ENCODE measurements at regions not wholly inside any gene's neighbourhood (a gene's known extent, or its start where the extent isn't known, plus 50 kb on each side); places are given as distances from the start of the nearest gene placed in this dataset.
A peak's percentile ranks its signal among the peaks of the same experiment; 100 is the strongest.
"Not testable (repeated sequence)": the region's sequence is repeated elsewhere in the genome, so short reads cannot be mapped to it uniquely, and the experiment has no call there.

- no peak for DNase-seq
Measured at GRCh38 chr13:30058429-30058828, 208.0 kb upstream of the UBL3 start.

DNA sequence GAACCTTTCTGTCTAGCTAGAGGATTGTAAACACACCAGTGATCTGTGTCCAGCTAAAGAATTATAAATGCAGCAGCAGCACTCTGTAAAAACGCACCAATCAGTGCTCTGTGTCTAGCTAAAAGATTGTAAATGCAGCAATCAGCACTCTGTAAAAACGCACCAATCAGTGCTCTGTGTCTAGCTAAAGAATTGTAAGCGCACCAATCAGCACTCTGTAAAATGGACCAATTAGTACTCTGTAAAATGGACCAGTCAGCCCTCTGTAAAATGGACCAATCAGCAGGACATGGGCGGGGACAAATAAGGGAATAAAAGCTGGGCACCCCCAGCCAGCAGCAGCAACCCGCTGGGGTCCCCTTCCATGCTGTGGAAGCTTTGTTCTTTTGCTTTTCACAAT, 204.1 kb upstream of the UBL3 start:
- DNase-seq, result not testable (repeated sequence)

DNA sequence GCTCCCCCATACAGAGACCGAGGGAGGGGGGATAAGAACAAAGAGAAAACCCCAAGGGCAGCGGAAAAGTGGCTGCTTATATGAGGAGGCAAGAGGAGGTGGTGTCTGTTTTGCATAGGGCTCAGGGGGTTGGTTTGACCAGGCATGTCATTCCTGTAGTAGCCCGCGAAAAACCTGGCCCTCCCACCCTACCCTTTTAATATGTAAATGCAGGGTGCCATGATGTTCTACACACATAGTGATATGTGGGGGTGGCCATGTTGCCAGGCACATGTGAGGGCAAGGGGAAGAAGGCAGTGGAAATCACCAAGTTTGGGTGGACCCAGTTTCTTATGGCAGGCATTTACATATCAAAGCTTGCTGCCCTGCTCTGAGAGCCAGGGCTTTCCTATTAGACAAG, 203.5 kb upstream of the UBL3 start:
- no peak for DNase-seq

DNA sequence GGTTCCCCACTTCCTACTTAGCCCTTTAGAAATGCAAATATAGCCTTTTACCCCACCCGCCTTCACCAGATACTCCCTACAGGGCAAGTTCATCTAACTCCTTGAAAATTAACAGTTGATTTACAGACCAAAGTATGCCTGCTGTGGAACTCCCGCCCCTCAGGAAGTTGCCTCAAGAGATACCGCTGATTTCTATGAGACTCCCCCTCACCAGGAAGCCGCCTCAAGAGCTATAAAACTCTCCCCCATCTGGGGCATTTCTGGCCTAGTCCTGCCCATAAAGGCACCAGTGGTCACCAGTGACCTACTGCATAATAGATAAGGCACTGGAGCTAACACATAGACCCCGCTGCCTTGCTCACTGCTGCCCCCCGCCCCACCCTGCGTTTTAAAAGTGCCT, 201.7 kb upstream of the UBL3 start:
- DNase-seq, result no peak

DNA sequence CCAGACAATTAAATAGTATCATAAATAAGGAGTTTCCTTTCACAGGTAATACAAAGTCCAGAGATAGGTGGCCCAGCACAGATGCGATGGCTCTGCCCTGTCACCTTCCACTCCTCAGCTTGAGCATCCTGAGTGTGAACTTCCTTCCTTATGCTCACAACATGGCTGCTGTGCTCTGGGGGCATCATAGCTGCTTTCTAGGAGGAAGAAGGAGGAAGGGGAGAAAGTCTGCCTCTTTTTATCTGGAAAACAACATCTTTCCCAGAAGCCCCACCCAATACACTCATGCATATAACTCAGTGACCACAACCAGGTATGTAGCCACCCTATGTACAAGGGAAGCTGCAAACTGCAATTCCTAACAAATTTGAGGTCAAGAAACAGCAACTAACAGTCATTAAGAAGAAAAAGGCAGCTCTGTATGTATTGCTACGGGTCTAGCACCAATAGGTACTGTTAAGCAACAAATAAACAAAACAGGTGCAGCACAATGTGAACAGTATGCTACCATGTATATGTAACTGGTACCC, 201.2 kb upstream of the UBL3 start:
- DNase-seq, result no peak

DNA sequence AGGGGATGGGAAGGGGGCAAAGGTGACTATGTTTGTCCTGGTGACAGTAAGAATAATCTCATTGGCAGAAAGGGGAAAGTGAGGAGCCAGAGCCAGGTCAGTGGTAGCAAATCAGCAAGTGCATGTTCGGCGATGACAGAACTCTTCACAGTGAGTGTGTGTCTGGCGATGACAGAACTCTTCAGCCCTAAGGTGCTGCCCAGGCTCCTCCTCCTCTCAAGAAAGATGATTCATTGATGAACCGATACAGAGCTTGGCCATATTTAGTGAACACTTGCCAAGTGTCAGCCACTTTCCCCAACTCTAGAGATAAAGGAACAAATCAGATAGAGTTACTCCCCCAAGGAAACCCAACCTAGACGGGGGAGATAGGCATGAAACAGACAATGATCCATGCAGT, 199.3 kb upstream of the UBL3 start:
- peak in 1 of 2 donors; percentile 1 for DNase-seq

DNA sequence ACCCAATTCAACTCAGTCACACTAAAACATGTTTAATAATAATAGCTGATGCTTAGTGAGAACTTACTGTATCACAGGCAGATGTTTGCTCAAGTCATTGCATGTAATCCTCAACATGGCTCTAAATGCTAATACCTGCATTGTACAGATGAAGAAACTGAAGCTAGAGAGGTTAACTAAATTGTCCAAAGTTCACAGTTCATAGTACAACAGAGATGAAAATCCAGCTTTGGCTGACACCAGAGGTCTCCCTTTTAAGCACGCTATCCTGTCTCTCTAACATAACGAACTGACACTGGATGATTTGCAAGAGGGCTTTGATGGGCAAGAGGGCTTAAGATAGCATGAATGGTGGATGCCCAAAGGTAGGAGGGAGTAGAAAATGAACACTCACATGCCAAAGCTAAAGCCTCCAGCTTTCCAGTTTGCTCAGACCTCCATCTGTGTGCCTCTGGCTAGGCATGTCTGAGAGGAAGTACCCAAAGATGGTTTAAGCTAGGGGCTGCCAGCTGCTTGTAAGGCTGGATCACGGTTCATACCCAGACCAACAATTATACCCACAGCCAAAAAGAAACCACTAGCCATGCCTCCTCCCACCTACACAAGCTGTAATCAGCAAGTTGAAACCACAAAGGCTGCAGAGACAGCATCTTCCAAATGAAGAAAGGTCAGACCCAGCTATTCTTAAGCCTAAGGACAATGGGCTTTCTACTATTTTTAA, 196.9 kb upstream of the UBL3 start:
- peak in 1 of 2 donors; percentile 15 for DNase-seq

DNA sequence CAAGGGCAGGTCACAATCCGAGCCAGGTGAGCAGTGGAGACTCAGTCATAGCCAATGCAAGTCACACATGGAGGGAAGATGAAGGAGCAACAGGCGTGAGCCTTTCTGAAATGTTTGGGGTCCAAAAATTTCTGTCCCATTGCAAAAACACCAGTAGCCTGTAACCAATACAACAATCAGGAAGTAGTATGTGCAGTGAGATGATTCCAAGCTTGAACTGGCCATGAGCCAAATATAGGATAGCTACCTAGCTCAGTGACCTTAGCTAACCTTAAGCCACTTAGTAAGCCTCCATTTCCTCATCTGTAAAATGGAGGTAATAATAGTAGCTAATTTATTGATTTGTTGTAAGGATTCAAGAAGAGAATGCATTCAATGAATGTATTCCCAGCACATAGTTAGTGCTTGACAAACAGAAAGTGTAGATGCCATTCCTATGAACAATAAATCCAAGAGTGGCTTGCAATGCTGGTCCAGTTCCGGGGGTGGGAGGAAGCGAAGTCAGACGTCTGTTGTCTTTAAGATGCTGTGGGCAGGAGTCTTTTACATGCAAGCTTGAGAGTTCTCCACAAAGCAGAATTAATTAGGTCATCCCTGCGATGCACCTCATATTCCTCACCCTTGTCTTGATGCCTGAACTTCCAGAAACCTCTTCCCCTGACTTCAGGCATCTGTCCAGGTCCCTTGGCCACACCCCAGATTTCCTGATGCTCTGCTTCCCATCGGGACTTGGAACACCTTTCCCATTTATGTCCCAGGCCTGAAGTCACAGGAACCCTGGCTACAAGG, 195.7 kb upstream of the UBL3 start:
- no peak for DNase-seq

DNA sequence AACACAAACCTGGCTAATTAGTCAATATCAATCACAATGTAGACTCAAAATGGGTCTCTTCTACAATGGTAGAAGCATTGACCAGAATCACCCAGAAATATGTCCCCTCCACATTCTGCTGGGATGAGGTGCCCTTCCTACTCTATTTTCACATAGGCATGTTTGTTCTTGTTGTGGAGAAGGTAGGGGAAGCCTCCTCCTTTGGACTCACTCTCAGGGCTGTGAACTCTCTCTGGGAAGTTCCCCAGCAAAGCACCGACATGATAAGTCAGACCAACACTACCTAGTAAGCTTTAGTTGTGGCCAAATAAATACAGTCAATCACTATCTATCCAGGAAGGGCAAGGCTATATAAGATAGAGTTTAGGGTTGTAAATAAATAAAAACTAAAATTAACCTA, 194.5 kb upstream of the UBL3 start:
- no peak for DNase-seq

DNA sequence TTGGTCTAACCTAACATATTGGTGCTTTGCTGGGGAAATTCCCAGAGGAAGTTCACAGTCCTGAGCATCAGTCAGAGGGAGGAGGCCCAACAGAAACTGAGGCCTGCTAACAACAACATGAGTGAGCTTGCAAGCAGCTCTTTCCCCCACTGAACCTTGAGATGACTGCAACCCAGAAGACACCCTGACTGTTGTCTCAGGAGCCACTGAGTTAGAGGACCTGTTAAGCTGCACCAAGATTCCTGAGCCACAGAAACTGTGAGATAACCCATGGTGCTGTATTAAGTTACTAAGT, 193.2 kb upstream of the UBL3 start:
- no peak for DNase-seq

DNA sequence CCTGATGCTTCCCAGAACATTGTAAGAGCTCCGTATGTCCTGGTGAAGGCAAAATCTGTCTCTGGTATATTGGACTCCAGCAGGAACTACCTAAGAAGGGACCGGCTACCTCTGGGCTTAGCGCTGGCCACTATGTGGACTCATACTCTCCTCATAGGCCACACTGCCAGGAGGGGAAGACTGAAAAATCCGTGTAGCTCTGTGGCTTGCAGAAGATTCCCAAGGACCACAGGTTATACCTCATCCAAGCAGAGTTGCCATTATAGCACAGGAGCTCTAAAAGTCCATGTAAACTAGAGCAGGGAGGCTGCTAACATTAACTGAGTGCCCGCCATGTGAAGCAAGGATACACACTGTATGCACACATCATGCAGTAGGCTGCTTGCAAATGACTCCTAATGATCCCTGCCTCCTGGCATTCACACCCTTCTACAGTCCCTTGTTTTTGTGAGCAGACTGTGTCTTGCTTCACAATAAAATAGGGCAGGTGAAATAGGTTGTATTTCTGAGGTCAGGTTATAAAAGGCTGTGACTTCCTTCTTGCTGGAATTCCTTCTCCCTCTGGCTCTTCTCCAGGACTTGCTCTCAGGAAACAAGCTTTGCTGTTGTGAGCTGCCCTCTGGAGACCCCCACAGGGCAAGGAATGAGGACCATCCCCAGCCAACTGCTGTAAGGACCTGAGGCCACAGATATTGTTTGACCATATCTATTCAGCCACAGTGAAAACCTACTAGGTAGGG, 192.6 kb upstream of the UBL3 start:
- no peak for DNase-seq

GRCh38 chr13:30042272-30042671, 191.9 kb upstream of the UBL3 start:
- DNase-seq, result no peak

GRCh38 chr13:30039511-30039911, 189.1 kb upstream of the UBL3 start:
- no peak for DNase-seq

GRCh38 chr13:30038884-30039283, 188.5 kb upstream of the UBL3 start:
- DNase-seq, result no peak

DNA sequence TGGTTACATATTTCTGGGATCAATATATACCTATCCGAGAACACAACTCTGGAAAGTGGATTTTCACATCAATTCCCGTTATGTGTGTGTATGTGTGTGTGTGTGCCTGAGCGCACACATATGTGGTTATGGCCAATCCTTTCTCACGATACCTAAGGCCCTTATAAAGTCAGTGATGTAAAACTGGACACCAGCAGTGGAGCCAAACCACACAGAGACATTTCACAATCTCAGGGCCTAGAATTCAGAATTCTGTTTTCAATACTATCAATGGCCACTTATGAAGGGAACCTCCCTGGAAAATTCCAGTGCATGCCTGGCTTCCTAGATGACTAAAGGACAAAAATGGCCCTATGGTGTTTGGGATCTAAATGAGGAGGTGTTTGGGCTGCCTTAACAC, 187.3 kb upstream of the UBL3 start:
- no peak for DNase-seq

GRCh38 chr13:30037306-30037705, 186.9 kb upstream of the UBL3 start:
- no peak for DNase-seq

GRCh38 chr13:30034458-30034795, 184.0 kb upstream of the UBL3 start:
- DNase-seq, result no peak

DNA sequence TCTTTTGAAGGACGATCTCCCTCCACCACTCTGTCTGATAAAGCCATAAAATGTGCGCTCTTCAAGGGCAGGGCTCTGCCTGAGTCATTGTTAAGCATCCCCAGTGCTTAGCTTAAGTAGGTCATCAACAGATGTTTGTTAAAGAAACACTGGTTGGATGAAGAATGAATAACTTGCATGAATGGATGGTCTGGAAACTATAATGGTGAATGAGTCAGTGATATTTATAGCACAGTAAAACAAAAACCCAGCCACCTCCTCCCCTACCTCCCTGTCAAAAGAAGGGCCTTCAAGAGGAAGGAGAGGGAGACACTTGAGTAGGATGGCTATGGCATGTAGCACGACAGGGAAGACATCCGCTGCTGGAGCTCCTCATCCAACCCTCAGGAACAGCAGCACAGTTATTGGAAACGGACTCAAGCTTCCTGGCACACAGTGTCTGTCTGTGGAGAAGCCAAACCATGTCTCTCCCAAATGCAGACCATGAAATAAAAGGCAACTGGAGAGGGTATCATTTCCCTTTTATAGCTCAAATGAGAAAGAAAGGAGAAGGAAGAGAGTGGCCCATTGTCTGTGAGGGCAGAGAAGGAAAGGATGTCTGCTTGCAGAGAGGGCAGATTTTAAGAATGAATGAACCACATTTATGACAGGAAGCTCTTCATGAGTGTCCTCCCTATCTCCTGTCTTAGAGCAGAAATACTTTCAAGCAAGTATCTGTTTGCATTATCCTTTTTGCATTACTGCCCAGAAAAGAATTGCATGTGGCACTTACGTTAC, 183.5 kb upstream of the UBL3 start:
- DNase-seq, result no peak

- no peak for DNase-seq
Measured at GRCh38 chr13:30032263-30032662, 181.8 kb upstream of the UBL3 start.

DNA sequence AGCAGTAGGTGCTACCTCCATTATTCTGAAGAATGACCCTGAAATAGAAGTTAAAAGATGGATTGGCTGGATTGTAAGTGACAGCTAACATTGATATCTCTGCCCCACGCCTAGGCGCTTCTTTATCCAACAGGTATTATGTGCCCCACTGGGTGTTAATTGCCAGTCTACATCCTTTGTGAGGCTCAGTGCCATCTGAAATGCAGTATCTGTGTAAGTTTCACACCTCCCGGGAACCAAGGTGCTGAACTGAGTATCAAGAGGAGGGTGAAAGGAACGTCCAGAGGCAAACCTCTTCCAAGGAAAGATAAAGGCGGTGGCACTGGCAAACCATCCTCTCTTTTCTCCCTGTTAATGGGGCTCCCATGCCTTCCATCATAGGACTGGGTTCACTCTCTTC, 181.1 kb upstream of the UBL3 start:
- no peak for DNase-seq

DNA sequence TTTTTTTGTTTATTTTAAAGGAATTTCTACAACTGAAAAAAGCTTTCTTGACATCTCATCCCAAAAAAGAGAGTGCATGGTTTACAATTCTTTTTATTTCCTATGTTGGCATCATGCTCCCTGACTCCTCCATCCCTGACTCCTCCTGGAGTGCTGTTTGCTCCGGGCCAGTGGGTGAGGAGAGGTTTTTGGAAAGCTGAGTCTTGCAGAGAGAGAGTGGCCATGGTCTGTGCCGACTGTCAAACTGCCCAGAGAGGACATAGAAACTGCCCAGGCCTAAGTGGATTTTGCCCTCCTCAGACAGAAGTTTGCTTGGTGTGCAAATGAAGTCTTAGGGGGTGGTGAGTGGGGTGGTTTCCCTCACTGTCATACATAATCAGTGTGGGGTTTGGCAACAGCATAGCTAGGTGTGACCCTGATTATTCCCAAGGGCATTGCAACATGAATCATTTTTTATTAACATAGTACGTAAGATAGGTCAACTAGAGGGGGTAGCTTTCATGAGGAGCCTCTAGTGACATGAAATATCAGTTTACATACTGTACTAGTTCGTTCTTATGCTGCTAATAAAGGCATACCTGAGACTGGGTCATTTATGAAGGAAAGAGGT, 179.8 kb upstream of the UBL3 start:
- no peak for DNase-seq

DNA sequence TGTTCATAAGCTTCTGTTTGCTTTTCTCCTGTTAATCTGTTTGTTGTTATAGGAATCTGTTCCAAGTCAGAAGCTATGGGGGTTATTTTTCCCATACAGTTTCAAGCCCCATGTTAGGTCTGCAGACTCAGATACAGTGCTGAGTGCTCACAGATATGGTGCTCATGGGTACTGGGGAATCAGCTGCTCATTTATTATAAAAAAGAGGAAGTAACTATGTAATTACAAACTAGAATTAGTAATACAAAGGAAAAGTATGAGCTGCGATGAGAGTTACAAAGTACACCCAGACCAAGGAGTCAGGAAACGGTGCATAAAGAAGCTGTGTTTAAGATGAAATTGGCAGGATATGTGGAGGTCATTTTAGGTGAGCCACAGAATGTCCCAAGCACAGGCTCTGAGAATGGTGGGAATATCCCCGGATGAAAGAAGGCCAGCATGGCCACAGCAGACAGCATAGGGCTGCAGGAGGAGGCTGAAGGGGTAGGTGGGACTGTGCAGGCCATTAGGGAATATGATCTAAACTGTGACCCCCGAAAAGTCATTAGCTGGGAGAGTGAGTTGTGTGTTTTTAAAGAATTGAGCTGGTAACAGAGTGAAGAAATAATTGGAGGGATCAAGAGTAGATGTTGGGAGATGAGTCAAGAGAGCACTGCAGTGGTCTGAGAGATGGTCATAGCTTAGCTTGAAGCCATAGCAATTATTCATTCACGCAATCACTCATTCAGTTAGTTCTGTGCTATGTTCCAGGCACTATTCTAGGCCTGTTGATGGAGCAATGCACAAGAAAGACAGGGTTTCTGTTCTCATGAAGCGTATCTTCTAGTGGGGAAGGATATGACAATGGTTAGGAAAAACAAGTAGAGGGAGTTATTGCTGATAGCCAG, 177.4 kb upstream of the UBL3 start:
- DNase-seq, result no peak
